ENCODE measurements at regions not wholly inside any gene's neighbourhood (a gene's known extent, or its start where the extent isn't known, plus 50 kb on each side); places are given as distances from the start of the nearest gene placed in this dataset.

DNA sequence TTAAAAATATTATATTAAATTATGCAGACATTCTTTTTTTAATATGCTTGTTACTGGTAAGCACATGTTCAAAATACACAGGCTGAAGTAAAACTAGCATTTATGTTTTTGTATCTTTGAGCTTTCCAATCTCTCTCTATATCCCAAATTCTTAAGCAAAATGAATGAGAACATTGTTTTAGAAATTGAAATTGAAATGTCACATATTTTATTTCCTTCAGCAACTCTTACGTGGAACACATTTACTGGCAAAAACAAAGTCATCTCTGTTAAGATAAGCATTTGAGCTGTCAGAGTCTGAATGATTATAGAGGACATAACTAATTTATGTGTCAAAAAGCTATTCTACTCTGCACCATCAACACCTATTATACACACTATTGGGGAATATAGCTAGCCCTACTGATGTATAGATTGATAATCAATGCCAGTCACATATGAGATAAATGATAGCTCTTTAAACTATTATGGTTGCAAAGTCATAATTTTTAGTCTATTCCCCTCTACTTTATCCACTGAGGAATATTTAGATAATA lies 535.4 kb upstream of the BCHE start:
- H3K9ac ChIP-seq (ENCODE audit: low read depth, low read length, poor library complexity) = no peak overlapping the region
- no peak overlapping the region for H2BK120ac ChIP-seq (ENCODE audit: low read depth, low read length)
- no CpG with 5 or more reads among the region's 1 CpG for WGBS, 2 donors (ENCODE audit: extremely low coverage in 2 of 2, insufficient read length in 2 of 2, insufficient replicate concordance in 1 of 2)
- no peak overlapping the region for H3K4me2 ChIP-seq (ENCODE audit: insufficient read depth, low read length, poor library complexity, severe bottlenecking)
- H2BK12ac ChIP-seq (ENCODE audit: low read length) = no peak overlapping the region
- DNase-seq (ENCODE audit: low spot score) = no peak
- H3K14ac ChIP-seq (ENCODE audit: low read length) = no peak overlapping the region
- H3K23ac ChIP-seq (ENCODE audit: low read depth, low read length, poor library complexity) = no peak overlapping the region
- no peaks in the 10 kb centered on the region for H3K36me3 ChIP-seq (replicated peaks in 1 of 2; ENCODE audit: control insufficient read depth in 2 of 2, insufficient read depth in 2 of 2, low read length in 2 of 2)
- H3K18ac ChIP-seq (ENCODE audit: low read length) = no peak overlapping the region
- no peaks in the 10 kb centered on the region for H3K4me1 ChIP-seq (ENCODE audit: control insufficient read depth in 2 of 2, insufficient read depth in 1 of 2, low read depth in 1 of 2, low read length in 2 of 2)
- no peaks in the 10 kb centered on the region for H3K27me3 ChIP-seq (ENCODE audit: control insufficient read depth in 3 of 3, insufficient read depth in 3 of 3, low read depth in 1 of 3, low read length in 3 of 3)
- no peak overlapping the region for H2BK5ac ChIP-seq (ENCODE audit: low read length)
- H2AFZ ChIP-seq (ENCODE audit: low read length) = no peak overlapping the region
- H3K27ac ChIP-seq (replicated peaks; ENCODE audit: low read length) = no peak overlapping the region
- H2AK5ac ChIP-seq (ENCODE audit: low read depth, low read length) = no peak overlapping the region
- no peak overlapping the region for H4K91ac ChIP-seq (ENCODE audit: low read depth, low read length, poor library complexity)
- no peak overlapping the region for H2BK15ac ChIP-seq (ENCODE audit: low read length)
- no peak overlapping the region for H3K4me3 ChIP-seq (ENCODE audit: low read length in 2 of 2)
- H3K4ac ChIP-seq (ENCODE audit: low read length) = no peak overlapping the region
- no peaks in the 10 kb centered on the region for H3K79me1 ChIP-seq (ENCODE audit: low read depth, low read length)
- H4K8ac ChIP-seq (ENCODE audit: low read depth, low read length) = no peak overlapping the region
- H3K9me3 ChIP-seq (replicated peaks in 1 of 2; ENCODE audit: control insufficient read depth in 2 of 2, insufficient read depth in 1 of 2, low read depth in 1 of 2, low read length in 2 of 2) = no peaks in the 10 kb centered on the region

DNA sequence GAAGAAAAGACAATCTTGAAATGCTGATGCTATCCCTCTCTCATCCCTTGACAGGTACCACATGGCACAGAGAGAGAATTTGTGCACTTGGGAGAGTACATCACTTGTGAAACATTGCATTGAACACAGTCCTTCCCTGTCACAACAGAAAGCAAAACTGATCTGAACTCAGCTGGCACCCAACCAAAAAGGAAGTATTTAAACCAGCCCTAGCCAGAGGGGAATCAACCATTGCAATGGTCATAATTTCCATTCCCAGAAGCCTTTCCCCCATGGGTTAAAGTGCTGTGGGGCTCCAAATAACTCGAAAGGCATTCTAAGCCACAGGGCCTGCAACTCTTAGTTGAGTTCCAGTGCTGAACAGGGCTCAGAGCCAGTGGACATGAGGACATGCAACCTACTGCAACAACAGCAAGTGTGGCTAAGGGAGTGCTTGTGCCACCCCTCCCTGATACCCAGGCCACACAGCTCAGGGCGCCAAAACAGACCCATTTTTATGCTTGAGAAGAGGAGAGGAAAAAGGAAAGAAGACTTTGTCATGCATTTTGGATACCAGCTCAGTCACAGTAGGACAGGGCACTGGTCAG lies 530.8 kb upstream of the BCHE start:
- H3K36me3 ChIP-seq (replicated peaks in 1 of 2; ENCODE audit: control insufficient read depth in 2 of 2, insufficient read depth in 2 of 2, low read length in 2 of 2) = no peaks in the 10 kb centered on the region
- H3K18ac ChIP-seq (ENCODE audit: low read length) = no peak overlapping the region
- no peak overlapping the region for H3K23ac ChIP-seq (ENCODE audit: low read depth, low read length, poor library complexity)
- no peak overlapping the region for H4K8ac ChIP-seq (ENCODE audit: low read depth, low read length)
- H3K27ac ChIP-seq (replicated peaks; ENCODE audit: low read length) = no peak overlapping the region
- H3K4me1 ChIP-seq (ENCODE audit: control insufficient read depth in 2 of 2, insufficient read depth in 1 of 2, low read depth in 1 of 2, low read length in 2 of 2) = no peaks in the 10 kb centered on the region
- no peaks in the 10 kb centered on the region for H3K9me3 ChIP-seq (replicated peaks in 1 of 2; ENCODE audit: control insufficient read depth in 2 of 2, insufficient read depth in 1 of 2, low read depth in 1 of 2, low read length in 2 of 2)
- H3K14ac ChIP-seq (ENCODE audit: low read length) = no peak overlapping the region
- no peak overlapping the region for H3K4ac ChIP-seq (ENCODE audit: low read length)
- no peak overlapping the region for H2BK5ac ChIP-seq (ENCODE audit: low read length)
- H3K4me2 ChIP-seq (ENCODE audit: insufficient read depth, low read length, poor library complexity, severe bottlenecking) = no peak overlapping the region
- no peak overlapping the region for H3K4me3 ChIP-seq (ENCODE audit: low read length in 2 of 2)
- H2BK120ac ChIP-seq (ENCODE audit: low read depth, low read length) = no peak overlapping the region
- no peaks in the 10 kb centered on the region for H3K79me1 ChIP-seq (ENCODE audit: low read depth, low read length)
- peak overlapping the region; percentile 28 for H2AFZ ChIP-seq (ENCODE audit: low read length)
- no peak for DNase-seq (ENCODE audit: low spot score)
- H2BK12ac ChIP-seq (ENCODE audit: low read length) = no peak overlapping the region
- WGBS, 2 donors (ENCODE audit: extremely low coverage in 2 of 2, insufficient read length in 2 of 2, insufficient replicate concordance in 1 of 2) = no CpG with 5 or more reads among the region's 2 CpGs
- no peaks in the 10 kb centered on the region for H3K27me3 ChIP-seq (ENCODE audit: control insufficient read depth in 3 of 3, insufficient read depth in 3 of 3, low read depth in 1 of 3, low read length in 3 of 3)
- H3K9ac ChIP-seq (ENCODE audit: low read depth, low read length, poor library complexity) = no peak overlapping the region
- H4K91ac ChIP-seq (ENCODE audit: low read depth, low read length, poor library complexity) = no peak overlapping the region
- no peak overlapping the region for H2BK15ac ChIP-seq (ENCODE audit: low read length)
- H2AK5ac ChIP-seq (ENCODE audit: low read depth, low read length) = no peak overlapping the region

DNA sequence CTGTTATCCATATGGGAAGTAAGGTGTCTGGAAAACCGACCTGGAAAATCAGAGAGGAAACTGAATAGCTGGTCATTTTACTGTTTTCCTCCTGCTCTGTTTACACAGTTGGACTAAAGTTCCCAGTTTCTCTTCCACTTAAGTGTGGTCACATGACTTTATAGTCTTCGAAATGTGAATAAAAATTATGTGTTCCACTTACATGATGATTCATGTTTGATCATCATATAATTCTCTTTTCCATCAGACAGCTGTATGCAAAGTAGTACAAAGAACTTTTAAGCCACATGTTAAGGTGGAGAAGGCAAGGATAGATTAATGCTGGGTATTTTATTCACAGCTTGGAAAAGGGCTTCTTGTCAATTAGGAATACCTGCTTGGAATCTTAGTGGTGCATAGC lies 525.5 kb upstream of the BCHE start:
- no peak overlapping the region for H3K14ac ChIP-seq (ENCODE audit: low read length)

DNA sequence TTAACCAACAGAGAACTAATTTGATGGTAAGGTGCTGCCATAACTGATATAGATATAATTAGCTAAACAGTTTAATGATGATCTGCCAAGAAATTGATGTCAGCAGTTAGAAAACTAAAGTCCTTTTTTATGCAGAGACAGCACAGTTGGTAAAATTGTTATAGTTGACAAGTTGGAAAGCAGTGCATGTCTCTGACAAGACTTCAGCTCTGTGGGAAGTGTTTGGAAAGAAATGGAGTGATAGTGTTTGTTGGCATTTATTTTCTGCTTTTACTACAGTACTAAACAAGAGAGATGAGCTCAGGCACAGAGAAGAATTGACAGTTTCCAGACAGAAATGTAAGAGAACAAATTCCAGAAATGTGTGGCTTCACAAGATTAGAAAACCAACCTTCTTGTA lies 523.5 kb upstream of the BCHE start:
- Histone ChIP-seq H3K4me2 (ENCODE audit: insufficient read depth, low read length, poor library complexity, severe bottlenecking) (no peak overlapping the region), H2AK5ac (ENCODE audit: low read depth, low read length) (no peak overlapping the region), H4K8ac (ENCODE audit: low read depth, low read length) (no peak overlapping the region), H3K4ac (ENCODE audit: low read length) (no peak overlapping the region), H3K4me3 (ENCODE audit: low read length in 2 of 2) (no peak overlapping the region), H3K79me1 (ENCODE audit: low read depth, low read length) (no peaks in the 10 kb centered on the region), H2BK120ac (ENCODE audit: low read depth, low read length) (no peak overlapping the region), H3K9ac (ENCODE audit: low read depth, low read length, poor library complexity) (no peak overlapping the region), H2BK5ac (ENCODE audit: low read length) (no peak overlapping the region), H3K36me3 (replicated peaks in 1 of 2; ENCODE audit: control insufficient read depth in 2 of 2, insufficient read depth in 2 of 2, low read length in 2 of 2) (no peaks in the 10 kb centered on the region), H3K18ac (ENCODE audit: low read length) (no peak overlapping the region), H3K4me1 (ENCODE audit: control insufficient read depth in 2 of 2, insufficient read depth in 1 of 2, low read depth in 1 of 2, low read length in 2 of 2) (no peaks in the 10 kb centered on the region), H3K23ac (ENCODE audit: low read depth, low read length, poor library complexity) (no peak overlapping the region), H3K27ac (replicated peaks; ENCODE audit: low read length) (no peak overlapping the region), H3K27me3 (ENCODE audit: control insufficient read depth in 3 of 3, insufficient read depth in 3 of 3, low read depth in 1 of 3, low read length in 3 of 3) (no peaks in the 10 kb centered on the region), H3K14ac (ENCODE audit: low read length) (no peak overlapping the region), H2BK15ac (ENCODE audit: low read length) (no peak overlapping the region), H2AFZ (ENCODE audit: low read length) (no peak overlapping the region), H4K91ac (ENCODE audit: low read depth, low read length, poor library complexity) (no peak overlapping the region), H3K9me3 (replicated peaks in 1 of 2; ENCODE audit: control insufficient read depth in 2 of 2, insufficient read depth in 1 of 2, low read depth in 1 of 2, low read length in 2 of 2) (no peaks in the 10 kb centered on the region), H2BK12ac (ENCODE audit: low read length) (no peak overlapping the region)
- no peak for DNase-seq (ENCODE audit: low spot score)

More for the DNA sequence above, 525.5 kb upstream of the BCHE start:
- WGBS, 2 donors (ENCODE audit: extremely low coverage in 2 of 2, insufficient read length in 2 of 2, insufficient replicate concordance in 1 of 2) = no CpG with 5 or more reads among the region's 2 CpGs
- no peak overlapping the region for H4K91ac ChIP-seq (ENCODE audit: low read depth, low read length, poor library complexity)
- DNase-seq (ENCODE audit: low spot score) = no peak
- H3K4me2 ChIP-seq (ENCODE audit: insufficient read depth, low read length, poor library complexity, severe bottlenecking) = no peak overlapping the region
- no peak overlapping the region for H2BK12ac ChIP-seq (ENCODE audit: low read length)
- H3K23ac ChIP-seq (ENCODE audit: low read depth, low read length, poor library complexity) = no peak overlapping the region
- no peaks in the 10 kb centered on the region for H3K4me1 ChIP-seq (ENCODE audit: control insufficient read depth in 2 of 2, insufficient read depth in 1 of 2, low read depth in 1 of 2, low read length in 2 of 2)
- H2BK120ac ChIP-seq (ENCODE audit: low read depth, low read length) = no peak overlapping the region
- H2BK5ac ChIP-seq (ENCODE audit: low read length) = no peak overlapping the region
- no peak overlapping the region for H2AFZ ChIP-seq (ENCODE audit: low read length)
- H3K27ac ChIP-seq (replicated peaks; ENCODE audit: low read length) = no peak overlapping the region
- H3K4ac ChIP-seq (ENCODE audit: low read length) = no peak overlapping the region
- H2AK5ac ChIP-seq (ENCODE audit: low read depth, low read length) = no peak overlapping the region
- no peak overlapping the region for H3K9ac ChIP-seq (ENCODE audit: low read depth, low read length, poor library complexity)
- H3K79me1 ChIP-seq (ENCODE audit: low read depth, low read length) = no peaks in the 10 kb centered on the region
- no peak overlapping the region for H3K4me3 ChIP-seq (ENCODE audit: low read length in 2 of 2)
- no peak overlapping the region for H2BK15ac ChIP-seq (ENCODE audit: low read length)
- H3K27me3 ChIP-seq (ENCODE audit: control insufficient read depth in 3 of 3, insufficient read depth in 3 of 3, low read depth in 1 of 3, low read length in 3 of 3) = no peaks in the 10 kb centered on the region
- H3K18ac ChIP-seq (ENCODE audit: low read length) = no peak overlapping the region
- H4K8ac ChIP-seq (ENCODE audit: low read depth, low read length) = no peak overlapping the region
- no peaks in the 10 kb centered on the region for H3K36me3 ChIP-seq (replicated peaks in 1 of 2; ENCODE audit: control insufficient read depth in 2 of 2, insufficient read depth in 2 of 2, low read length in 2 of 2)
- no peaks in the 10 kb centered on the region for H3K9me3 ChIP-seq (replicated peaks in 1 of 2; ENCODE audit: control insufficient read depth in 2 of 2, insufficient read depth in 1 of 2, low read depth in 1 of 2, low read length in 2 of 2)
